ENCODE measurements at regions not wholly inside any gene's neighbourhood (a gene's known extent, or its start where the extent isn't known, plus 50 kb on each side); places are given as distances from the start of the nearest gene placed in this dataset.

DNA sequence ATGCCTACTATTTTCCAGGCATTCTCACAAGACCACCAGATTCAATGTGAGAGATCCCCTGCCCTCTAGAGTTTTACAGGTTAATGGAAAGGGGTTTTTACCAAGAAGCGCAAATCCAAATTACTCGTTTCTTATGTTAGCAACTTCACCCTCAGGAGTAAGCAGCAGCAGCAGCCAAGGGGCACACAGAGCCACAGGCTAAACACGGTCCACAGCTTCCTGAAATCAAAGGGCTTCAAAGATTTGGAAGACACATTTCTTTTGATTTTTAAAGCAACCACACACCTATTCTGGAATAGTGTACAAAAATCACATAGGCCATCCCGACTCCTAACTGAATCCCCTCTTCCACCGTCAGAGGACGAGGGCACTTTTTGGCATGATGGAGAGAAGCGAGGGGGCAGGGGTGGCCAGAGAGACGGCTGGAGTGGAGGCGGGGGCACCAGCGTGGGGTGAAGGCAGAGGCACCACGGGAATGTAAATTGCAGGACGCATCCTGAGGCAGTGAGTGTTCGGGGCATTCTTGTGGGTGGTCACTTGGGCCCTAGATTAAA lies 107.0 kb downstream of the ARF6 start:
- TF ChIP-seq, protein P1, sequence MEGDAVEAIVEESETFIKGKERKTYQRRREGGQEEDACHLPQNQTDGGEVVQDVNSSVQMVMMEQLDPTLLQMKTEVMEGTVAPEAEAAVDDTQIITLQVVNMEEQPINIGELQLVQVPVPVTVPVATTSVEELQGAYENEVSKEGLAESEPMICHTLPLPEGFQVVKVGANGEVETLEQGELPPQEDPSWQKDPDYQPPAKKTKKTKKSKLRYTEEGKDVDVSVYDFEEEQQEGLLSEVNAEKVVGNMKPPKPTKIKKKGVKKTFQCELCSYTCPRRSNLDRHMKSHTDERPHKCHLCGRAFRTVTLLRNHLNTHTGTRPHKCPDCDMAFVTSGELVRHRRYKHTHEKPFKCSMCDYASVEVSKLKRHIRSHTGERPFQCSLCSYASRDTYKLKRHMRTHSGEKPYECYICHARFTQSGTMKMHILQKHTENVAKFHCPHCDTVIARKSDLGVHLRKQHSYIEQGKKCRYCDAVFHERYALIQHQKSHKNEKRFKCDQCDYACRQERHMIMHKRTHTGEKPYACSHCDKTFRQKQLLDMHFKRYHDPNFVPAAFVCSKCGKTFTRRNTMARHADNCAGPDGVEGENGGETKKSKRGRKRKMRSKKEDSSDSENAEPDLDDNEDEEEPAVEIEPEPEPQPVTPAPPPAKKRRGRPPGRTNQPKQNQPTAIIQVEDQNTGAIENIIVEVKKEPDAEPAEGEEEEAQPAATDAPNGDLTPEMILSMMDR (IDR thresholded peaks at IDR 0.05): no peak
- TF ChIP-seq EZH2 (IDR thresholded peaks at IDR 0.05): no peak
